T-cell (primary cell): ENCODE measurements at regions not wholly inside any gene's neighbourhood (a gene's known extent, or its start where the extent isn't known, plus 50 kb on each side); places are given as distances from the start of the nearest gene placed in this dataset.

Source experiments
- ATAC-seq, 4 experiments: fragments of 200-7000 bp in 3 of 4; fragments of 150-1000 bp in 1 of 4; cut with Tn5 transposase; replicated peaks in 1 of 4; 1 replicate in 3 of 4; 2 replicates in 1 of 4; pipeline ENCODE4 v1.10.0; 2021; ENCODE audit warnings: moderate library complexity in 3 of 4, mild to moderate bottlenecking in 2 of 4, moderate number of reproducible peaks in 1 of 4
- CTCF ChIA-PET, 2 donors: fragments of 300-600 bp; sonication (Branson Sonifier 250); formaldehyde crosslinking; loops; one replicate each; lab custom pipeline; 2022; ENCODE audit warnings: antibody characterized with exemption in 2 of 2; lab: Charles Lee
- POLR2A ChIA-PET, 2 donors: fragments of 300-600 bp; sonication (Branson Sonifier 250); formaldehyde crosslinking; loops; one replicate each; lab custom pipeline; 2022; ENCODE audit warnings: antibody characterized with exemption in 2 of 2; lab: Charles Lee
- DNase-seq, 35 experiments: peaks; one replicate each; pipeline versions ENCODE4 v3.0.0 to v3.0.0-alpha.2; 2013 to 2023
- H3K27ac ChIP-seq: one replicate; pipeline ENCODE4 v1.5.1; 2013; ENCODE audit warnings: low read length
- H3K27me3 ChIP-seq, 2 experiments: replicated peaks in 1 of 2; 1 replicate in 1 of 2; 2 replicates in 1 of 2; pipeline versions ENCODE4 v1.6.1 to v1.7.0; 2013; ENCODE audit warnings: low read length in 1 of 2, mixed read lengths in 1 of 2; ENCODE audit not compliant: control insufficient read depth in 2 of 2, insufficient read depth in 2 of 2; ENCODE audit errors: extremely low read depth in 1 of 2
- H3K36me3 ChIP-seq, 2 donors: 1 replicate in 1 of 2; 2 replicates in 1 of 2; pipeline versions ENCODE4 v1.6.1 to v1.7.0; 2013; ENCODE audit warnings: low read length in 1 of 2; ENCODE audit not compliant: control insufficient read depth in 2 of 2, insufficient read depth in 1 of 2; ENCODE audit errors: extremely low read depth in 1 of 2
- H3K4me1 ChIP-seq, 2 experiments: 1 replicate in 1 of 2; 2 replicates in 1 of 2; pipeline versions ENCODE4 v1.6.1 to v1.7.0; 2013; ENCODE audit warnings: low read length in 2 of 2, mixed read lengths in 1 of 2; ENCODE audit not compliant: insufficient read depth in 2 of 2, control insufficient read depth in 1 of 2; ENCODE audit errors: extremely low read depth in 1 of 2
- H3K4me3 ChIP-seq, 2 donors: 1 replicate in 1 of 2; 2 replicates in 1 of 2; pipeline versions ENCODE4 v1.5.1 to v1.7.0; 2013; ENCODE audit warnings: mild to moderate bottlenecking in 2 of 2, low read length in 1 of 2, moderate library complexity in 1 of 2; ENCODE audit not compliant: control insufficient read depth in 1 of 2; ENCODE audit errors: extremely low read depth in 1 of 2
- H3K9me3 ChIP-seq: 2 replicates; pipeline ENCODE4 v1.7.0; 2013
- H3K27ac Mint-ChIP-seq, 2 donors: one replicate each; pipeline ENCODE4 v1.8.0; 2020 to 2021; ENCODE audit warnings: mild to moderate bottlenecking in 2 of 2, mixed read lengths in 2 of 2
- H3K27me3 Mint-ChIP-seq, 2 donors: one replicate each; pipeline ENCODE4 v1.8.0; 2021 to 2022; ENCODE audit warnings: mixed read lengths in 2 of 2
- H3K36me3 Mint-ChIP-seq: one replicate; pipeline ENCODE4 v1.8.0; 2021; ENCODE audit warnings: mixed read lengths
- H3K4me1 Mint-ChIP-seq, 3 donors: one replicate each; pipeline ENCODE4 v1.8.0; 2020 to 2022; ENCODE audit warnings: mixed read lengths in 3 of 3, mild to moderate bottlenecking in 1 of 3
- H3K4me3 Mint-ChIP-seq, 3 donors: one replicate each; pipeline ENCODE4 v1.8.0; 2020 to 2022; ENCODE audit warnings: mild to moderate bottlenecking in 3 of 3, mixed read lengths in 3 of 3, moderate library complexity in 3 of 3
- H3K9me3 Mint-ChIP-seq, 3 donors: one replicate each; pipeline ENCODE4 v1.8.0; 2020 to 2022; ENCODE audit warnings: mixed read lengths in 3 of 3
- WGBS: methylation state at CpG from one replicate; pipeline ENCODE4 v1.1.5; 2013; ENCODE audit warnings: missing lambda C conversion rate; ENCODE audit not compliant: insufficient coverage; 5-methylcytosine and 5-hydroxymethylcytosine counted together

DNA sequence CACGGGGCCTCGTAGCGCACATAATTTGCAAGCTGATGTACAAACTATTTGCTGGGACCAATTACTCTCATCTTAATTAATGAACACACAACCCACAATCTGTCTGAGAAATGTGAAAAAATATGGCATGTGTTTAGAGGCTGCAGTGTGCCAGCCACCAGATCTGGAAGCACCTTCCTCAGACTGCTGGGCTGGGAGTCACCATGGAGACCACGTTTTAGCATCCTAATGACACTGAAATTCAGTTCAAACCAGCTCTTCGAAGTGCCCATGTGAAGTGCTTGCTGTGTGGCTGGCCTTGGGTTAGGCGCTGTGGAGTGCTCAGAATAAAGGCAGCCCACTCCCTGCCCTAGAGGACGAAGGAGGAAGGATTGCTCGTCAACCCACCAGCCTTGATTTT lies 482.4 kb downstream of the OMA1 start:
- ATAC-seq, result no peak

DNA sequence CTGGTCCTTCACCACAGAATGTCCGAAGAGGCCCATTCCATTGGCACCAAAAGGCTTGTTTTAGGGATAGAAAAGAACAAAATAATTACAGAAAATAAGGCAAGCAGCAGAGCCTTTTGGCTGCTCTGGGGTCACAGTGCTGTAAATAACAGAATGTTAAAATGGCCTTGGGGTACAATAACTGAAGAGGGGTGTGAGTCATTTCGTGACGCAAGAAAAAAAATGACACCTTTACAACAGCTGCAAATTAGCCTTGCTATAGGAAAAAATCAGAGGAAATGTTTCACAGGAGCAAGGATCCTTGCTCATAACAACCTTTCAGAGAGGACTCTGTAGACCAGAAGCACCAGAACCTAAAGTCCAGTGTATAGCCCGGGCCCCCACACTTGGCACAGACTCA lies 483.4 kb downstream of the OMA1 start:
- POLR2A ChIA-PET, result no interaction called here
- H3K27ac ChIP-seq, result no peak overlapping the region
- no peaks in the 10 kb centered on the region for H3K4me1 Mint-ChIP-seq
- H3K4me1 ChIP-seq, result no peaks in the 10 kb centered on the region
- H3K9me3 ChIP-seq, result no peaks in the 10 kb centered on the region
- H3K27ac Mint-ChIP-seq, result no peak overlapping the region
- H3K36me3 Mint-ChIP-seq, result no peaks in the 10 kb centered on the region
- CTCF ChIA-PET, result no interaction called here
- ATAC-seq, result no peak
- no peak for DNase-seq
- peaks cover 0 to 1% of the 10 kb centered on the region in 2 donors for H3K27me3 Mint-ChIP-seq
- H3K9me3 Mint-ChIP-seq, result no peaks in the 10 kb centered on the region
- H3K4me3 ChIP-seq, result no peak overlapping the region
- H3K27me3 ChIP-seq, result peaks cover 0 to 3% of the 10 kb centered on the region in 2 experiments
- no CpG with 5 or more reads among the region's 4 CpGs for WGBS
- H3K36me3 ChIP-seq, result no peaks in the 10 kb centered on the region
- no peak overlapping the region for H3K4me3 Mint-ChIP-seq

More for the DNA sequence above, 482.4 kb downstream of the OMA1 start:
- H3K27me3 Mint-ChIP-seq, result peaks cover 0 to 1% of the 10 kb centered on the region in 2 donors
- no peak overlapping the region for H3K4me3 Mint-ChIP-seq
- WGBS, result 83% methylated on average over 5 of the region's 8 CpGs
- H3K36me3 ChIP-seq, result no peaks in the 10 kb centered on the region
- H3K36me3 Mint-ChIP-seq, result no peaks in the 10 kb centered on the region
- DNase-seq, result no peak
- POLR2A ChIA-PET, result no interaction called here
- no peaks in the 10 kb centered on the region for H3K9me3 ChIP-seq
- no peaks in the 10 kb centered on the region for H3K4me1 Mint-ChIP-seq
- no peaks in the 10 kb centered on the region for H3K4me1 ChIP-seq
- no peaks in the 10 kb centered on the region for H3K9me3 Mint-ChIP-seq
- H3K27ac Mint-ChIP-seq, result no peak overlapping the region
- H3K27ac ChIP-seq, result no peak overlapping the region
- no peak overlapping the region for H3K4me3 ChIP-seq
- peaks cover 0 to 3% of the 10 kb centered on the region in 2 experiments for H3K27me3 ChIP-seq
- CTCF ChIA-PET, result no interaction called here

DNA sequence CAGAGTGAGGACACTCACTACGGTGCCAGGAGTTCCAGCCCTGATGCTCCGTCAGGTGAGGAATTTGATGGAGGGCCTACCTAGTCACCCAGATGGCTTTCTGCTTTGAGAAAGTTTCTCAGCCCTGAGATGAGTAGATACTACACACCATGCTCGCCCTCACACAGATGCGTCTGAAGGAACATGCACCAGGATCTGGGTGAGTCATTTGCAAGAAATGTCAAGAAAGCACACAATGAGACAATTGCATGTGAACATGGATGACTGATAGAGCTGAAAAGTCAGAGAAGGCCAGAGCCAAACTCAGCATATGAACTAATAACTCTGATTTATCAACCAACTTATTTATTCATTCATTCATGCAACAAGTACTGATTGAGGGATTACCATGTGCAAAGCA lies 483.9 kb downstream of the OMA1 start:
- H3K4me3 ChIP-seq, result no peak overlapping the region
- H3K4me3 Mint-ChIP-seq, result no peak overlapping the region
- WGBS, result 100% methylated on average over 2 of the region's 4 CpGs
- H3K27me3 Mint-ChIP-seq, result peaks cover 0 to 1% of the 10 kb centered on the region in 2 donors
- no peak for ATAC-seq
- H3K9me3 ChIP-seq, result no peaks in the 10 kb centered on the region
- peaks cover 0 to 3% of the 10 kb centered on the region in 2 experiments for H3K27me3 ChIP-seq
- H3K9me3 Mint-ChIP-seq, result no peaks in the 10 kb centered on the region
- no peak overlapping the region for H3K27ac Mint-ChIP-seq
- no peaks in the 10 kb centered on the region for H3K36me3 Mint-ChIP-seq
- no peaks in the 10 kb centered on the region for H3K36me3 ChIP-seq
- no peak overlapping the region for H3K27ac ChIP-seq
- no peaks in the 10 kb centered on the region for H3K4me1 ChIP-seq
- CTCF ChIA-PET, result no interaction called here
- DNase-seq, result no peak
- H3K4me1 Mint-ChIP-seq, result no peaks in the 10 kb centered on the region
- POLR2A ChIA-PET, result no interaction called here

DNA sequence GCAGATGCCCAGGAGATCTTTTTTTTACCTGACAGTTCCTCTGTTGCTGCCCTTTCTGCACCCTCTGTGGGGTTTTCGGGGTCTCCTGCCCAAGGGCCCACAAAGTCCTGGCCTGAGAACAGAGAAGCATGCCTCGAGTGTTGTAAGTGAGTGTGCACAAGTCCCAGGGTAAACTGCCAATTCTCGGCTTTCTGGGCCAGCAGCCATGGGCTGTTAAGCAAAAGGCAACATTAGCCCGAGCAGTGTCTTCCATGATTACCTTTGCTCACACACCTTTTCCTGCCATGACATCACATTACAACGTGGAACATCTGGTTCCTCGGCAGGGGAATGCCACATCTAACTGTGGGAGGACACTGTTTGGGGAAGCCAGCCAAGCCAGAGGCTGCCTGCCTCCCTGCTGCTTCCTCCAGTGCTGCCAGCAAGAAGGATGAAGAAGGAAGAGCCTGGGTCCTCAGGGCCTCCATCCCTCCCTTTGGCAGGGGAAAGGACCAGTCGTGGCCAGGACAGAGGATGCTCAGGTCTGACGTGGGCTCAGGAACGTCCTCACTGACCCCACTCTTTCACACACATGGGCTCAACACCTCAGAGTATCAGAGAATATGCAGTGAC lies 485.9 kb downstream of the OMA1 start:
- Mint-ChIP-seq H3K36me3 (no peaks in the 10 kb centered on the region), H3K4me1 (no peaks in the 10 kb centered on the region), H3K27ac (no peak overlapping the region), H3K4me3 (no peak overlapping the region), H3K27me3 (peaks cover 0 to 1% of the 10 kb centered on the region in 2 donors), H3K9me3 (no peaks in the 10 kb centered on the region)
- no peak for ATAC-seq
- POLR2A ChIA-PET, result no interaction called here
- WGBS, result 41% methylated on average over 6 of the region's 9 CpGs
- DNase-seq, result no peak
- Histone ChIP-seq H3K27ac (no peak overlapping the region), H3K9me3 (no peaks in the 10 kb centered on the region), H3K27me3 (peaks cover 0 to 3% of the 10 kb centered on the region in 2 experiments), H3K36me3 (no peaks in the 10 kb centered on the region), H3K4me1 (no peaks in the 10 kb centered on the region), H3K4me3 (no peak overlapping the region)
- CTCF ChIA-PET, result interaction anchor here in 1 of 2 donors (0.6 kb wide), 1 partner anchor 29 kb away, joined by 3 read pairs; no protein-coding TSS in a partner anchor

DNA sequence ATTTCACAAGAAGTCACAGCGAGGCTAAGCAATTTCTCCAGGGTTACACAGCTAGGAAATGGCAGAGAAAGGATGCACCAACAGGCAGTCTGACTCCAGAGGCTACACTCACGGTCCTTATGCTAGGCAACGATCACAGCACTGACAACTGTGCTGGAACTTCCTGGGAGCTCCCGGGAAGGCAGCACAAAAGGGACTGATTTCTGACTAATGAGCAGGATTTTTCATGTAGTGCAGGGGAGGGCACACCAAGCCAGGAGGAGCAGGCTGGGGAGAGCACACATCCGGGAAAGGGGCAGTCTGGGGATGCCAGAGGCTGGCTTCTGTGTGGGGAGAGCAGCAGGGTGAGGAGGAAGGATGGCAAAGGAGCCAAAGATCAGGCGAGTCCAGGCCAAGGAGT lies 486.7 kb downstream of the OMA1 start:
- Histone ChIP-seq H3K27me3 (peaks cover 0 to 3% of the 10 kb centered on the region in 2 experiments), H3K36me3 (no peaks in the 10 kb centered on the region), H3K27ac (no peak overlapping the region), H3K4me1 (no peaks in the 10 kb centered on the region), H3K4me3 (no peak overlapping the region), H3K9me3 (no peaks in the 10 kb centered on the region)
- H3K4me3 Mint-ChIP-seq, result no peak overlapping the region
- no peak overlapping the region for H3K27ac Mint-ChIP-seq
- peaks cover 0 to 1% of the 10 kb centered on the region in 2 donors for H3K27me3 Mint-ChIP-seq
- DNase-seq (no peak), ATAC-seq (no peak)
- no peaks in the 10 kb centered on the region for H3K4me1 Mint-ChIP-seq
- ChIA-PET POLR2A (no interaction called here), CTCF (no interaction called here)
- no peaks in the 10 kb centered on the region for H3K36me3 Mint-ChIP-seq
- WGBS, result 77% methylated on average over 5 of the region's 6 CpGs
- H3K9me3 Mint-ChIP-seq, result no peaks in the 10 kb centered on the region

DNA sequence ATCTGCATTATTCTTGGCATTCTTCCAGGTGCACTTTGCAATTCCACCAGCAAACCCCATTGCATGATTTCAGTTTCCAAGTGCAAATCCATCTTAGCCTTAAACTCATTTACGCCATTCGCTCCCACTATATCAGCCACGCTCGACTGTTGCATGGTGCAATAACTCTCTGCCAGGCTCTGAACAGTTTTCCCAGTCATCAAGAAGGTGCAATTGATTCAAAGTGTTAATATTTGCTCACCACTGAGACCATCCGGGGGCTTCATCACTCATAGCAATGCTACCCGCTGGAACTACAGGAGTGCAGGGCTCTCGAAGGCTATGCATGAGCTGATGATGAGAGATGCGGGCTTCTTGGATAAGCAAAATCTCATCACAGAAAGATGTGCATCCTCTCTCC lies 488.2 kb downstream of the OMA1 start:
- no peak for ATAC-seq
- no peaks in the 10 kb centered on the region for H3K9me3 Mint-ChIP-seq
- H3K27ac ChIP-seq, result no peak overlapping the region
- no peak overlapping the region for H3K4me3 Mint-ChIP-seq
- no peaks in the 10 kb centered on the region for H3K36me3 ChIP-seq
- H3K9me3 ChIP-seq, result no peaks in the 10 kb centered on the region
- H3K36me3 Mint-ChIP-seq, result no peaks in the 10 kb centered on the region
- H3K27me3 ChIP-seq, result peaks cover 0 to 3% of the 10 kb centered on the region in 2 experiments
- H3K4me1 Mint-ChIP-seq, result no peaks in the 10 kb centered on the region
- H3K4me3 ChIP-seq, result no peak overlapping the region
- ChIA-PET CTCF (no interaction called here), POLR2A (no interaction called here)
- no peaks in the 10 kb centered on the region for H3K4me1 ChIP-seq
- 76% methylated on average over 6 of the region's 8 CpGs for WGBS
- H3K27ac Mint-ChIP-seq, result no peak overlapping the region
- DNase-seq, result no peak
- H3K27me3 Mint-ChIP-seq, result peaks cover 0 to 1% of the 10 kb centered on the region in 2 donors

DNA sequence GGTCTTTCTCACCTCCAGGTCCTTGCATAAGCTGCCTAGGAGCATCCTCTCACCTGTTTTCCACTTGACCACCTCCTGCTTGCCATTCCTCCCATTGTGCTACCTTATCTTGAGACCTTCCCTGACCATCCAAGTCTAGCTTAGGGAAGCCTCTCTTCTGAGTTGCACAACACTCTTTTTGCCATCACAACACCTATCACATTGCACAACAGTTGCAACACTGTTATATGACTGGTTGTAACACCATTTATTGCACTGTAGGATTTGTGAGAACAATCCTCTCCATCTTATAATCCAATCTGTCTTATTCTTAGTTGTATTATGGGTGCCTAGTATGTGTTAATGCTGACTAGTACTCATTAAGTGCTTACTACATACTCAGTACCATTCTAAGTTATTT lies 488.7 kb downstream of the OMA1 start:
- Mint-ChIP-seq H3K27me3 (peaks cover 0 to 1% of the 10 kb centered on the region in 2 donors), H3K27ac (no peak overlapping the region), H3K36me3 (no peaks in the 10 kb centered on the region), H3K4me3 (no peak overlapping the region), H3K4me1 (no peaks in the 10 kb centered on the region), H3K9me3 (no peaks in the 10 kb centered on the region)
- no peaks in the 10 kb centered on the region for H3K9me3 ChIP-seq
- H3K27me3 ChIP-seq, result peaks cover 0 to 3% of the 10 kb centered on the region in 2 experiments
- no peaks in the 10 kb centered on the region for H3K36me3 ChIP-seq
- no peak for ATAC-seq
- ChIA-PET POLR2A (no interaction called here), CTCF (no interaction called here)
- no peak overlapping the region for H3K27ac ChIP-seq
- DNase-seq, result no peak
- H3K4me3 ChIP-seq, result no peak overlapping the region
- H3K4me1 ChIP-seq, result no peaks in the 10 kb centered on the region
